ENCODE measurements at regions not wholly inside any gene's neighbourhood (a gene's known extent, or its start where the extent isn't known, plus 50 kb on each side); places are given as distances from the start of the nearest gene placed in this dataset.
A peak's percentile ranks its signal among the peaks of the same experiment; 100 is the strongest.

DNA sequence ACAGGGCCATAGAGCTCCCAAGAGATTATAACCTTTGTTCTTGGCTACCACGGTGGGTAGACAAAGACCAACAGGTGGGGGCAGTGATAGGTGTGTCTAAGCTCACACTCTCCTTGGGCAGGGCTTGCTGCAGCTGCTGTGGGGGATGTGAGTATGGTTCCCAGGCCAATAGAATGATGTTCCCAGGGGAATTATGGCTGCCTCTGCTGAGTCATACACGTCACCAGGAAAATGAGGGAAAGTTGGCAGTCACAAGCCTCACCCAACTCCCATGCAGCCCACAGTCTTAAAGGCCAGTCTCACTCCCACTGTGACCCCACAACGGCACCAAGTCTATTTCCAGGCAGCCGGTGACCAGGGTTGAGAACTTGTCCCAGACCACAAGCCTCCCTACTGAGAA lies 453.4 kb upstream of the PODXL start:
- 80 to 88% methylated on average over 1 to 3 of the region's 4 CpGs for WGBS, 2 donors (ENCODE audit: low coverage in 1 of 2)

DNA sequence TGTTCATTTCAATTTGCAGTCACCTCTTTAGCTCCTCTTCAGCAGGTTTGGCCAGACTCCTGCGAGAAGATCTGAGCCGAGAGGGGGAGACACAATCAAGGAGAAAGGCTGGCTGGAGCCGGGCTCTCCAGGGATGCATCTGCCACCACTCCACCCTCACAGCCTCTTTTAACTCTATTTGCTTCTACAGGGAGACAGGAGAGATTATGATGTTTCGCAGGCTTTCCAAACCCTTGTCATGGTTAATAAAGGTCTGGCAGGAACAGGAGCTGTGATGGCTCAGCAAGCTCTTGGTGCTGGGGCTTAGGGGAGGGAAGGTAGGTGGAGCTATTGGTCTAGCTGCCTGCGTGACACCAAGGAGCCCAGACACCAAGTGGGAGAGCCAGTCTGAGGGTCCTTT lies 448.1 kb upstream of the PODXL start:
- WGBS, 2 donors (ENCODE audit: low coverage in 1 of 2) = 26% methylated on average over 4 of the region's 5 CpGs; no CpG with 5 or more reads in 1 of the 2 donors
- H3K27ac ChIP-seq = peak overlapping the region in 2 of 4 donors; percentile 13 to 18
- ATAC-seq = peak; percentile 57

More for the DNA sequence above, 453.4 kb upstream of the PODXL start:
- H3K27ac ChIP-seq = no peak overlapping the region
- ATAC-seq = no peak
- H3K4me3 ChIP-seq = no peak overlapping the region
- H3K9me3 ChIP-seq = peaks cover 0 to 25% (median 0%) of the 10 kb centered on the region in 3 donors
- no peaks in the 10 kb centered on the region for H3K27me3 ChIP-seq
- TF ChIP-seq, protein P1, sequence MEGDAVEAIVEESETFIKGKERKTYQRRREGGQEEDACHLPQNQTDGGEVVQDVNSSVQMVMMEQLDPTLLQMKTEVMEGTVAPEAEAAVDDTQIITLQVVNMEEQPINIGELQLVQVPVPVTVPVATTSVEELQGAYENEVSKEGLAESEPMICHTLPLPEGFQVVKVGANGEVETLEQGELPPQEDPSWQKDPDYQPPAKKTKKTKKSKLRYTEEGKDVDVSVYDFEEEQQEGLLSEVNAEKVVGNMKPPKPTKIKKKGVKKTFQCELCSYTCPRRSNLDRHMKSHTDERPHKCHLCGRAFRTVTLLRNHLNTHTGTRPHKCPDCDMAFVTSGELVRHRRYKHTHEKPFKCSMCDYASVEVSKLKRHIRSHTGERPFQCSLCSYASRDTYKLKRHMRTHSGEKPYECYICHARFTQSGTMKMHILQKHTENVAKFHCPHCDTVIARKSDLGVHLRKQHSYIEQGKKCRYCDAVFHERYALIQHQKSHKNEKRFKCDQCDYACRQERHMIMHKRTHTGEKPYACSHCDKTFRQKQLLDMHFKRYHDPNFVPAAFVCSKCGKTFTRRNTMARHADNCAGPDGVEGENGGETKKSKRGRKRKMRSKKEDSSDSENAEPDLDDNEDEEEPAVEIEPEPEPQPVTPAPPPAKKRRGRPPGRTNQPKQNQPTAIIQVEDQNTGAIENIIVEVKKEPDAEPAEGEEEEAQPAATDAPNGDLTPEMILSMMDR (IDR thresholded peaks at IDR 0.05) = no peak
- TF ChIP-seq POLR2AphosphoS5 (IDR thresholded peaks at IDR 0.05) = no peak
- no peak for TF ChIP-seq POLR2A (IDR thresholded peaks at IDR 0.05)
- no peak for TF ChIP-seq EP300 (IDR thresholded peaks at IDR 0.05)
- H3K36me3 ChIP-seq = no peaks in the 10 kb centered on the region
- H3K4me1 ChIP-seq = peaks cover 0 to 4% (median 0%) of the 10 kb centered on the region in 3 donors

DNA sequence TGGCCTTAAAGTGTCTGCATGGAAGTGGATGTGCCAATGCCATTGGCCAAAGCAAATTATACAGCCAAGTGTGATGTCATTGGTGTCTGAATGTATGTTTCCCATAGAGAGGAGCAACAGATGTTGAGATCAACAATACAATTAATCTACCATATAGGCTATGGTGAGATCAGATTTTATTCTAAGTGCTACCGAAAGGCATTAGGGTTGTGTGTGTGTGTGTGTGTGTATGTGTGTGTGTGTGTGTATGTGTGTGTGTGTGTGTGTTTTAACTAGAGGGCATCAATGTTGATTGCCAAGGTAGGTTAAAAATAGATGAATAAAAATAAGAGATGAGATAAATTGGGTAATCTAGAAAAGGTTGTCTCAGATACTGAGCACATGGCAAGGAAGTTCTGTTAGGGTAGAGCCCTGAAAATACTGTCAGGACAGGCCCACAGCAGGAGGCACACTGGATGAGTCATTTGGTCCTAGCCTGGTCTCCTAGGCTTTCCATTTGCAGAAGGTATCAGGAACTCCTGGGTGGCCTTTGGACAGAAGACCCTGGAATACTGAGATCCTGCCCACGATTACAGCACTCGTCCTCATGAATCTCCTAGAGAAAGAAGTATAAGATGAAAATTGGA lies 446.0 kb upstream of the PODXL start:
- no peak overlapping the region for H3K27ac ChIP-seq
- no peaks in the 10 kb centered on the region for H3K27me3 ChIP-seq
- H3K4me3 ChIP-seq = no peak overlapping the region
- 88 to 93% methylated on average over 1 to 3 of the region's 3 CpGs for WGBS, 2 donors (ENCODE audit: low coverage in 1 of 2)
- peaks cover 0 to 12% (median 0%) of the 10 kb centered on the region in 3 donors for H3K4me1 ChIP-seq
- TF ChIP-seq EP300 (IDR thresholded peaks at IDR 0.05) = no peak
- TF ChIP-seq POLR2A (IDR thresholded peaks at IDR 0.05) = no peak
- TF ChIP-seq, protein P1 (IDR thresholded peaks at IDR 0.05) = no peak
- no peak for TF ChIP-seq POLR2AphosphoS5 (IDR thresholded peaks at IDR 0.05)
- no peak for ATAC-seq
- no peaks in the 10 kb centered on the region for H3K9me3 ChIP-seq
- H3K36me3 ChIP-seq = no peaks in the 10 kb centered on the region

More for the DNA sequence above, 448.1 kb upstream of the PODXL start:
- Histone ChIP-seq H3K36me3 (no peaks in the 10 kb centered on the region), H3K27me3 (no peaks in the 10 kb centered on the region), H3K4me3 (no peak overlapping the region), H3K4me1 (peaks cover 0 to 12% (median 0%) of the 10 kb centered on the region in 3 donors), H3K9me3 (peaks cover 0 to 17% (median 0%) of the 10 kb centered on the region in 3 donors)
- TF ChIP-seq EP300 (IDR thresholded peaks at IDR 0.05) (no peak), POLR2AphosphoS5 (IDR thresholded peaks at IDR 0.05) (peak; percentile 18), POLR2A (IDR thresholded peaks at IDR 0.05) (no peak)
- TF ChIP-seq, protein P1 (IDR thresholded peaks at IDR 0.05) = peak in 3 of 4 experiments; percentile 29 to 57 (median 42)

DNA sequence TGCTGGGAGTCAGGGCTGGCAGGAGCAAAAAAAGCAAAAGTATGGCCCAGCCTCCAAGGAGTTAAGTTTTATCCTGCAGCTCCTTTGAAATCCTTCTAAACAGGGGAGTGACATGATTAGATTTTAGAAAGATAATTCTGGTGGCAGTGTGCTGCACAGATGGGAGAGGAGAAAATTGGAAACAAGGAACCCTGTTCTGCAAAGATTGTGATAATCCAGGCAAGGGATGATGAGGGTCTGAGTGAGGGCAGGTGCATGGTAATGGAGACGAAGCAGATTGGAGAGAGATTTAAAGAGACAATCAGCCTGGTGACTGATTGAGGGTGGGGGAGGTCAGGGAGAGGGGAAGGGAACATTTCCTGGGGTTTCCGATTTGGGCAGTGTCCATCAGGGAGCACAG lies 444.7 kb upstream of the PODXL start:
- Histone ChIP-seq H3K9me3 (no peaks in the 10 kb centered on the region), H3K27me3 (no peaks in the 10 kb centered on the region), H3K36me3 (no peaks in the 10 kb centered on the region), H3K4me1 (peaks cover 0 to 12% (median 0%) of the 10 kb centered on the region in 3 donors), H3K27ac (no peak overlapping the region), H3K4me3 (no peak overlapping the region)
- TF ChIP-seq EP300 (IDR thresholded peaks at IDR 0.05) = no peak
- ATAC-seq = no peak
- WGBS, 2 donors (ENCODE audit: low coverage in 1 of 2) = 43 to 45% methylated on average over 1 to 2 of the region's 2 CpGs

DNA sequence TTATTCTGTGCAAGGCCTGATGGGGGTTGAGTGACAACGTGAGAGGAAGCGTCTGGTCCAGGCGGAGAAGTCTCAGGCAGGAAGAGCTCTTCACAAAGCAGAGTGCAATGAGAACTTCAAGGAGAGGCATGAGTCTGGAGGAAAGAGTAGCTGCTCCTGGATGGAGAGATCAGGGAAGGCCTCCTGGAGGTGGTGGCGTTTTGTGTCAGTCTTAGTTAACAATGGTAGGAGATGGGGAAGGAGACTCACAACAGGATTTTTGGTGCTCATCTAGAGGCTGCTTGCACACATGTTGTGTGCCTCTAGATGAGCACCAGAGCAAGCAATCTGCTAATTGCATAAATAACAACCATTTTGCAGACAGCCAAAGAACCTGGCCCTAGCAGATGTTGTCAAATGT lies 442.8 kb upstream of the PODXL start:
- Histone ChIP-seq H3K4me1 (peaks cover 0 to 1% (median 0%) of the 10 kb centered on the region in 3 donors), H3K36me3 (no peaks in the 10 kb centered on the region), H3K4me3 (no peak overlapping the region), H3K9me3 (no peaks in the 10 kb centered on the region), H3K27me3 (no peaks in the 10 kb centered on the region), H3K27ac (no peak overlapping the region)
- no peak for ATAC-seq
- TF ChIP-seq, protein P1 (IDR thresholded peaks at IDR 0.05) = no peak
- TF ChIP-seq POLR2A (IDR thresholded peaks at IDR 0.05) = no peak
- TF ChIP-seq EP300 (IDR thresholded peaks at IDR 0.05) = no peak
- no peak for TF ChIP-seq POLR2AphosphoS5 (IDR thresholded peaks at IDR 0.05)
- whole genome bisulfite sequencing, 2 donors (ENCODE audit: low coverage in 1 of 2) = 79 to 100% methylated on average over 1 to 4 of the region's 4 CpGs

Measured in gastroesophageal sphincter (tissue), 4 donors.